AG09319 (cell line): ENCODE measurements at regions not wholly inside any gene's neighbourhood (a gene's known extent, or its start where the extent isn't known, plus 50 kb on each side); places are given as distances from the start of the nearest gene placed in this dataset.

Experiments
- DNase-seq: peaks from one replicate; pipeline ENCODE4 v3.0.0-alpha.2; 2010; ENCODE audit warnings: low read depth; ENCODE audit errors: extremely low read depth
- CTCF ChIP-seq: IDR thresholded peaks from 2 replicates; pipeline ENCODE4 v1.5.1; 2011; ENCODE audit warnings: low read depth, mild to moderate bottlenecking, inconsistent platforms, low read length, moderate library complexity

GRCh38 chr5:61623401-61624069 is 291.5 kb downstream of the ZSWIM6 start:
- TF ChIP-seq CTCF = no peak; the same call in 1 of the 2 replicates
- DNase-seq = no peak

GRCh38 chr5:61624553-61625136 is 292.6 kb downstream of the ZSWIM6 start:
- DNase-seq = no peak
- no peak for TF ChIP-seq CTCF

DNA sequence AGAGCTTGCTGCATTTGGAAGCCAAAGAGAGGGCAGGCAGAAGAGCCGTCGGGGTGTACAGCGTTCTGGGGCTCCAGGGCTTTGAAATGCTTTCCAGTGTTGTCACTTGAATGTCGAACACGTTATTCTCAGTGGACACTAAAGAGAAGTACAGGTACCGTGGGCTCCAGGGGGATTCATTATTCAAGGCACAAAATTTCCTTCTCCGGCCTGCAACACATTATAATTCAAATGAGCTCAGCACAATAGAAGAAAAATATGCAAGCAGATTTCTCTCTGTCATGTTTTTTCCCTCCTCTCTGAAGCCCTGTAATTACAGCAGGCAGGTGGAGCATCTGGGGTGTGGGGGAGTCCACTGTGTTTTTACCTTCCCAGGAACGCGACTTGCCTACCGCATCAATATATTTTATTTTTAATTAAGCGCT is 293.1 kb downstream of the ZSWIM6 start:
- TF ChIP-seq CTCF = no peak
- DNase-seq = no peak

DNA sequence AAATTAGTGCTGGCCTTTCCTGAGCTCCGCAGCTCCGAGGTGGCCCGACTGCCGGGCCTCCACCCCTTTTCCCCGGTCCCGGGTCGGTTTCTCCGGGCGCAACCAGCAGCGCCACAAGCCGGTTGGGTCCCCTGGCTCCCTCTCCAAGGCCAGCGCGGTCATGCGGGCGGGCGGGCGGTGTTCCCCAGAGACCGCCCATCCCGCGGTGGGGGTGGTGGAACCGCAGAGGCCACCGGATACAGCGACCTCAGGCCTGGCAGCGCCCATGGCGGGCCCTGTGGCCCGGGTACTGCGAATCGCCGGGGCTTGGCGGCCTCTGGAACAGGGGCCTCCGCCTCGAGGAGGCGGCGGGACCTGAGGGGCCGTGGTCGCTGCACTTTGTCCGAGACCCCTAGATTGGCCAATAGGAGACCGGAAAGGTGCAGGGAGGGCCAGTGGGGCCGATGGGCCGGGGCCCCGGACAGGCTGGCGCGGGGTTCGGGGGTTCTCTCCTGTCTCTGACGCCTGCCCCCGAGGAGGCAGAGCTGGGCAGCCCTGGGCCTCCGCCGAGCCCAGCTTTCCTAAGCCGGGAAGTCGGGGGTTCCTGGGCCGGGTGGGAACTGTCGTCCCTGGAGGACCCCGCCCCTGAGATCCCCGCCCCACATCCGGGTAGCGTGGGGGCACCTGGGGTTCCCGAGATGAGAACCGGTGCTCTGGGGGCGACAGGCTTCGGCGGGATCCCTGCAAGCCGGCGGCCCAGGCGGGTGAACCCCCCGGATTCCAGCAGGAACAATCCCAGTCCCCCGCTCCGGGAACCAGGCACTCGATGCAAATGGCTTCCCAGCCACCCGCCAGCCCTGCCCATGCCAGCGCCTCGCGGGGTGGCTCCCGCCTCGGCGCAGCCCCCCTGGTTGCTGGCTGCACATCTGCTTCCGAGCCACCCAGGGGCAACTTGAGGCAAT is 293.9 kb downstream of the ZSWIM6 start:
- no peak; the same call in 1 of the 2 replicates for TF ChIP-seq CTCF
- DNase-seq = no peak

DNA sequence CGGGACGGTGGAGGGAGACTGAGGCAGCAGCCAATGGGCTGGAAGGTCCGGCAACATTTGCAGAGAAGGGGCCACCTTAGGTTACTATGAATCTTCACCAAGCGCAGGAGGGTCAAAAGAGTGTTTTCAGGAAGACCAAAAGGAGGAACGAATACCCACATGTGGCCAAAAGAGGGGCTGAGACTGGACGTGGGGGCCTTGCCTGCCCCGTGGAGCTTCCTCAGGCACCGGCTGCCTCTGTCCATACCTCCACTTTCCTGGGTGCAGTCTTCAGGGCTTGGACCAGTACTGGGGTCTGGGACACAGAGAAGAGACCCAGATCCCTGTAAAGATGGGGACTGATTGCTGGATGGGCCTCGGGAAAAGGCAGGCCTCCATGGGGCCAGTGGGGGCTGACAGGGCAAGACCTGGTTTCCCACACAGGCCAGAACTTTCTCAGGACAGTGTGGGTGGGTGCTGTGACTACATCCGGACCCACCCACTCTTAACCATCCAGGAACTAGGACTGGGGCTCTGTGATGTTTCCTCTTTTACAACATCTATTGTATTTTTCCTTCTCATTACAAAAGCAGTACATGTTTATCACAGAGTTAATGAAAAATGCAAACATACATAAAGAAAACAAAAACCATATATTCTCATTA is 294.7 kb downstream of the ZSWIM6 start:
- no peak for TF ChIP-seq CTCF
- no peak for DNase-seq

DNA sequence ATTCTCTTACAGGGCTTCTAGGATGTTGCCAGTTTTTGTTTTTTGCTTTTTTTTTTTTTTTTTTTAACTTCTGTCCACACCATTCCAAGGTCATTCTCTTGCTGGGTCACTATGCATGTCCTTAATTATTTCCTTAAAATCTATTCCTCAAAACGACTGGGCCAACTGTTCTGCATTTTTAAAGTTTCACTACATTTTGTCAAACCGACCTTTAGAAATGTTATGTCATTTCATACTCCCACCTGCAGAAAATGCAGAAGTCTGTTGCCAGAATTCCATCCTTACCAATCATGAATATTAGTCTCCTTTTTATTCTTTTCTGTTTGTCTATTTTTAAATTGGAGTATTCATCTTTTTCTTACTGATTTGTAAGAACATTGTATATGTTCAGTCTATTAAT is 295.5 kb downstream of the ZSWIM6 start:
- TF ChIP-seq CTCF = no peak
- DNase-seq = no peak
